ENCODE measurements at regions not wholly inside any gene's neighbourhood (a gene's known extent, or its start where the extent isn't known, plus 50 kb on each side); places are given as distances from the start of the nearest gene placed in this dataset.

- no peak for TF ChIP-seq CTCF (IDR thresholded peaks at IDR 0.05)
- H3K9me3 ChIP-seq, result no peaks in the 10 kb centered on the region
- H3K36me3 ChIP-seq (ENCODE audit: insufficient read depth in 1 of 2, low read depth in 1 of 2), result no peaks in the 10 kb centered on the region
- WGBS, 3 donors, result 46 to 62% (median 54%) methylated on average over 16 of the region's 16 CpGs
- ATAC-seq (no peak), DNase-seq (no peak)
- peaks cover 0 to 8% (median 0%) of the 10 kb centered on the region in 3 donors for H3K27me3 ChIP-seq (ENCODE audit: insufficient read depth in 3 of 3, low read length in 2 of 3)
- intact Hi-C loops (cut with DNase I), result no loop called here
- H3K4me3 ChIP-seq, result no peak overlapping the region
- H3K27ac ChIP-seq, result no peak overlapping the region
- no peaks in the 10 kb centered on the region for H3K4me1 ChIP-seq
Observed at GRCh38 chr20:58012731-58013510, 215.5 kb downstream of the ANKRD60 start.

GRCh38 chr20:58011947-58012610, 216.4 kb downstream of the ANKRD60 start:
- no peaks in the 10 kb centered on the region for H3K9me3 ChIP-seq
- H3K27me3 ChIP-seq (ENCODE audit: insufficient read depth in 3 of 3, low read length in 2 of 3), result peaks cover 0 to 1% (median 0%) of the 10 kb centered on the region in 3 donors
- no peak overlapping the region for H3K4me3 ChIP-seq
- WGBS, 3 donors, result 84 to 89% (median 87%) methylated on average over 11 of the region's 11 CpGs
- no peaks in the 10 kb centered on the region for H3K4me1 ChIP-seq
- no peak for DNase-seq
- intact Hi-C loops (cut with DNase I), result no loop called here
- ATAC-seq, result no peak
- TF ChIP-seq CTCF (IDR thresholded peaks at IDR 0.05), result no peak
- no peak overlapping the region for H3K27ac ChIP-seq
- no peaks in the 10 kb centered on the region for H3K36me3 ChIP-seq (ENCODE audit: insufficient read depth in 1 of 2, low read depth in 1 of 2)

GRCh38 chr20:58011106-58011946, 217.1 kb downstream of the ANKRD60 start:
- ATAC-seq (no peak), DNase-seq (no peak)
- Histone ChIP-seq H3K4me1 (no peaks in the 10 kb centered on the region), H3K27ac (no peak overlapping the region), H3K9me3 (no peaks in the 10 kb centered on the region), H3K4me3 (no peak overlapping the region), H3K36me3 (ENCODE audit: insufficient read depth in 1 of 2, low read depth in 1 of 2) (no peaks in the 10 kb centered on the region), H3K27me3 (ENCODE audit: insufficient read depth in 3 of 3, low read length in 2 of 3) (no peaks in the 10 kb centered on the region)
- TF ChIP-seq CTCF (IDR thresholded peaks at IDR 0.05), result no peak
- intact Hi-C loops (cut with DNase I), result no loop called here
- WGBS, 3 donors, result 85 to 90% (median 88%) methylated on average over 14 of the region's 14 CpGs

- Histone ChIP-seq H3K9me3 (no peaks in the 10 kb centered on the region), H3K27ac (no peak overlapping the region), H3K27me3 (ENCODE audit: insufficient read depth in 3 of 3, low read length in 2 of 3) (no peaks in the 10 kb centered on the region), H3K4me1 (no peaks in the 10 kb centered on the region), H3K36me3 (ENCODE audit: insufficient read depth in 1 of 2, low read depth in 1 of 2) (no peaks in the 10 kb centered on the region), H3K4me3 (no peak overlapping the region)
- DNase-seq (no peak), ATAC-seq (no peak)
- intact Hi-C loops (cut with DNase I), result no loop called here
- 89 to 97% (median 90%) methylated on average over 13 of the region's 13 CpGs for WGBS, 3 donors
- TF ChIP-seq CTCF (IDR thresholded peaks at IDR 0.05), result no peak
Observed at GRCh38 chr20:58010666-58011065, 217.8 kb downstream of the ANKRD60 start.

All from psoas muscle (tissue), 7 donors.